CD4-positive, alpha-beta T cell (primary cell): ENCODE measurements at regions not wholly inside any gene's neighbourhood (a gene's known extent, or its start where the extent isn't known, plus 50 kb on each side); places are given as distances from the start of the nearest gene placed in this dataset.

ENCODE experiments used
- ATAC-seq: fragments of 200-7000 bp; cut with Tn5 transposase; one replicate; pipeline ENCODE4 v1.10.0; 2022; ENCODE audit warnings: mild to moderate bottlenecking; ENCODE audit not compliant: poor library complexity
- CTCF ChIA-PET: fragments of 350-600 bp; sonication (Branson Sonifier 250); formaldehyde crosslinking; loops from one replicate; lab custom pipeline; 2021; ENCODE audit warnings: antibody characterized with exemption, inconsistent platforms; lab: Charles Lee
- POLR2A ChIA-PET: fragments of 350-600 bp; sonication (Branson Sonifier 250); formaldehyde crosslinking; loops from one replicate; lab custom pipeline; 2021; ENCODE audit warnings: antibody characterized with exemption, inconsistent platforms; lab: Charles Lee
- DNase-seq, 14 experiments: peaks; one replicate each; pipeline ENCODE4 v3.0.0-alpha.2; 2013 to 2020; ENCODE audit warnings: mixed read lengths in 2 of 14
- H3K27ac ChIP-seq, 2 donors: one replicate each; pipeline versions ENCODE4 v1.5.1 to v1.7.0; 2013; ENCODE audit warnings: low read length in 2 of 2, low read depth in 1 of 2, mild to moderate bottlenecking in 1 of 2
- H3K27me3 ChIP-seq, 2 experiments: 1 replicate in 1 of 2; 2 replicates in 1 of 2; pipeline versions ENCODE4 v1.6.1 to v1.7.0; 2013; ENCODE audit warnings: low read length in 2 of 2, control low read depth in 1 of 2, mild to moderate bottlenecking in 1 of 2, moderate library complexity in 1 of 2; ENCODE audit not compliant: insufficient read depth in 2 of 2, control insufficient read depth in 1 of 2
- H3K36me3 ChIP-seq: one replicate; pipeline ENCODE4 v1.6.1; 2013; ENCODE audit warnings: low read length, control low read depth; ENCODE audit not compliant: insufficient read depth
- H3K4me1 ChIP-seq: one replicate; pipeline ENCODE4 v1.6.1; 2013; ENCODE audit warnings: low read length, control low read depth; ENCODE audit not compliant: insufficient read depth
- H3K4me3 ChIP-seq: one replicate; pipeline ENCODE4 v1.5.1; 2013; ENCODE audit warnings: mild to moderate bottlenecking, low read length, moderate library complexity
- H3K9me3 ChIP-seq, 2 experiments: 1 replicate in 1 of 2; 2 replicates in 1 of 2; pipeline versions ENCODE4 v1.6.1 to v1.7.0; 2013; ENCODE audit warnings: low read length in 2 of 2, mild to moderate bottlenecking in 2 of 2, control low read depth in 1 of 2, moderate library complexity in 1 of 2; ENCODE audit not compliant: control insufficient read depth in 1 of 2, insufficient read depth in 1 of 2
- H3K27ac Mint-ChIP-seq: one replicate; pipeline ENCODE4 v1.8.0; 2020; ENCODE audit warnings: mixed read lengths
- H3K27me3 Mint-ChIP-seq: one replicate; pipeline ENCODE4 v1.8.0; 2021; ENCODE audit warnings: mixed read lengths
- H3K36me3 Mint-ChIP-seq: one replicate; pipeline ENCODE4 v1.8.0; 2021; ENCODE audit warnings: low read depth, mixed read lengths
- H3K4me1 Mint-ChIP-seq: one replicate; pipeline ENCODE4 v1.8.0; 2021; ENCODE audit warnings: low read depth, mixed read lengths
- H3K4me3 Mint-ChIP-seq: one replicate; pipeline ENCODE4 v1.8.0; 2020; ENCODE audit warnings: mild to moderate bottlenecking, mixed read lengths
- H3K9me3 Mint-ChIP-seq: one replicate; pipeline ENCODE4 v1.8.0; 2020; ENCODE audit warnings: mixed read lengths
- CTCF ChIP-seq: fragments of 200-600 bp; IDR thresholded peaks from one replicate; pipeline ENCODE4 v1.8.0; 2022; ENCODE audit warnings: antibody characterized with exemption, mild to moderate bottlenecking
- intact Hi-C, 2 experiments: fragments of 100-400 bp; cut with DNase I in 1 of 2; cut with micrococcal nuclease in 1 of 2; formaldehyde crosslinking; loops; one replicate each; pipeline versions ENCODE4 v1.15.1 to v1.9.0; 2023 to 2025; cut with DNase I, micrococcal nuclease

- Mint-ChIP-seq H3K9me3 (peaks cover 7% of the 10 kb centered on the region), H3K36me3 (no peaks in the 10 kb centered on the region), H3K27me3 (peaks cover under 1% of the 10 kb centered on the region), H3K4me3 (no peak overlapping the region), H3K4me1 (no peaks in the 10 kb centered on the region), H3K27ac (no peak overlapping the region)
- Histone ChIP-seq H3K4me1 (no peaks in the 10 kb centered on the region), H3K36me3 (no peaks in the 10 kb centered on the region), H3K27me3 (no peaks in the 10 kb centered on the region), H3K9me3 (no peaks in the 10 kb centered on the region), H3K4me3 (no peak overlapping the region), H3K27ac (no peak overlapping the region)
- no peak for TF ChIP-seq CTCF
- CTCF ChIA-PET, result no interaction called here
- intact Hi-C loops, result no loop called here
- POLR2A ChIA-PET, result no interaction called here
- DNase-seq (no peak), ATAC-seq (no peak)
These were observed 212.3 kb downstream of the COX18 start for GRCh38 chr4:72857216-72857615.

- peaks cover 6% of the 10 kb centered on the region for H3K9me3 Mint-ChIP-seq
- Histone ChIP-seq H3K27me3 (no peaks in the 10 kb centered on the region), H3K36me3 (no peaks in the 10 kb centered on the region), H3K4me1 (no peaks in the 10 kb centered on the region), H3K9me3 (peaks cover 0 to 9% of the 10 kb centered on the region in 2 experiments), H3K4me3 (no peak overlapping the region), H3K27ac (no peak overlapping the region)
- H3K36me3 Mint-ChIP-seq, result no peaks in the 10 kb centered on the region
- TF ChIP-seq CTCF, result no peak
- POLR2A ChIA-PET, result no interaction called here
- no peaks in the 10 kb centered on the region for H3K4me1 Mint-ChIP-seq
- CTCF ChIA-PET, result no interaction called here
- no peak for DNase-seq
- ATAC-seq, result no peak
- H3K4me3 Mint-ChIP-seq, result no peak overlapping the region
- peaks cover 48% of the 10 kb centered on the region for H3K27me3 Mint-ChIP-seq
- no peak overlapping the region for H3K27ac Mint-ChIP-seq
- intact Hi-C loops, result no loop called here
These were observed 223.0 kb downstream of the COX18 start for GRCh38 chr4:72846280-72847111.

DNA sequence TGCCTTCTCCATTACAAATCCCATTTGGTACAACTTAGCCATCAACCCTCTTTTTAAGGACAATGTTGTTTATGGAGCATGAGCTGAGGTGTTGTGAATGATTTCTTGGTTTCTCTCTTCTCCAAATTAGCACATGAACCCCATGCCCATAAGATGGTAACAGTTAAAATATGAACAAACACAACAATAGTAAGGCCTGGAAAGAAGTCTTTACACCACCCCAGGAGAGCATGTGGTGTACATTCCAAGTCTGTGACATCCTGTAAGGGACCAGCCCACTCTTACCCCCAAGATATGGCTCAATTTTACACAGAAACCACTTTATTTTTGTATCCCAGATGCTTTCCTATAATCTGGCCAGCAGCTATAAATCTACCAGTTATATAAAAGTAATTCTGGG, 226.1 kb downstream of the COX18 start:
- peaks cover 0 to 9% of the 10 kb centered on the region in 2 experiments for H3K9me3 ChIP-seq
- no peaks in the 10 kb centered on the region for H3K27me3 ChIP-seq
- TF ChIP-seq CTCF, result no peak
- no peaks in the 10 kb centered on the region for H3K4me1 Mint-ChIP-seq
- intact Hi-C loops, result no loop called here
- no peak for DNase-seq
- H3K4me1 ChIP-seq, result no peaks in the 10 kb centered on the region
- ATAC-seq, result no peak
- ChIA-PET POLR2A (no interaction called here), CTCF (no interaction called here)
- no peak overlapping the region for H3K4me3 Mint-ChIP-seq
- no peak overlapping the region for H3K4me3 ChIP-seq
- H3K27me3 Mint-ChIP-seq, result peaks cover 34% of the 10 kb centered on the region
- no peak overlapping the region for H3K27ac Mint-ChIP-seq
- peaks cover 2% of the 10 kb centered on the region for H3K9me3 Mint-ChIP-seq
- H3K36me3 ChIP-seq, result no peaks in the 10 kb centered on the region
- no peaks in the 10 kb centered on the region for H3K36me3 Mint-ChIP-seq
- H3K27ac ChIP-seq, result no peak overlapping the region
